HG02678 (cell line): ENCODE measurements at regions not wholly inside any gene's neighbourhood (a gene's known extent, or its start where the extent isn't known, plus 50 kb on each side); places are given as distances from the start of the nearest gene placed in this dataset.
"Not testable (repeated sequence)": the region's sequence is repeated elsewhere in the genome, so short reads cannot be mapped to it uniquely, and the experiment has no call there.

Source experiments
- ATAC-seq: cut with Tn5 transposase; IDR thresholded peaks from one replicate; pipeline ENCODE4 v1.9.1; 2021; ENCODE audit warnings: mild to moderate bottlenecking, moderate library complexity; ENCODE audit not compliant: unreplicated experiment

GRCh38 chr9:26129217-26129616 is 451.0 kb upstream of the TUSC1 start:
- ATAC-seq, result no peak

GRCh38 chr9:26125693-26126092 is 447.4 kb upstream of the TUSC1 start:
- ATAC-seq, result no peak

GRCh38 chr9:26116085-26116484 is 437.8 kb upstream of the TUSC1 start:
- ATAC-seq, result not testable (repeated sequence)

- ATAC-seq, result no peak
Measured at GRCh38 chr9:26112724-26113123, 434.5 kb upstream of the TUSC1 start.

- ATAC-seq, result no peak
Measured at GRCh38 chr9:26086396-26086795, 408.2 kb upstream of the TUSC1 start.

- ATAC-seq, result no peak
Measured at GRCh38 chr9:26081847-26082246, 403.6 kb upstream of the TUSC1 start.

- ATAC-seq, result no peak
Measured at GRCh38 chr9:26078706-26079105, 400.5 kb upstream of the TUSC1 start.

GRCh38 chr9:26077860-26078259 is 399.6 kb upstream of the TUSC1 start:
- no peak for ATAC-seq

- no peak for ATAC-seq
Measured at GRCh38 chr9:26067608-26068007, 389.4 kb upstream of the TUSC1 start.

GRCh38 chr9:26066237-26066636 is 388.0 kb upstream of the TUSC1 start:
- no peak for ATAC-seq

- ATAC-seq, result no peak
Measured at GRCh38 chr9:26061948-26062575, 383.8 kb upstream of the TUSC1 start.

GRCh38 chr9:26058111-26058895 is 380.1 kb upstream of the TUSC1 start:
- ATAC-seq, result no peak

GRCh38 chr9:26057050-26057449 is 378.8 kb upstream of the TUSC1 start:
- no peak for ATAC-seq

- ATAC-seq, result no peak
Measured at GRCh38 chr9:26054600-26055520, 376.6 kb upstream of the TUSC1 start.

GRCh38 chr9:26053954-26054353 is 375.7 kb upstream of the TUSC1 start:
- no peak for ATAC-seq

GRCh38 chr9:26043431-26043830 is 365.2 kb upstream of the TUSC1 start:
- ATAC-seq, result no peak

GRCh38 chr9:26034786-26035185 is 356.5 kb upstream of the TUSC1 start:
- ATAC-seq, result no peak

GRCh38 chr9:26033336-26033735 is 355.1 kb upstream of the TUSC1 start:
- no peak for ATAC-seq

GRCh38 chr9:26026423-26027100 is 348.3 kb upstream of the TUSC1 start:
- no peak for ATAC-seq

- ATAC-seq, result no peak
Measured at GRCh38 chr9:26013199-26013598, 335.0 kb upstream of the TUSC1 start.

- no peak for ATAC-seq
Measured at GRCh38 chr9:26012797-26013196, 334.6 kb upstream of the TUSC1 start.
